Myocyte (in vitro differentiated cells): ENCODE measurements at regions not wholly inside any gene's neighbourhood (a gene's known extent, or its start where the extent isn't known, plus 50 kb on each side); places are given as distances from the start of the nearest gene placed in this dataset.

ENCODE experiments used
- DNase-seq: peaks from one replicate; pipeline ENCODE4 v3.0.0-alpha.2; 2012; ENCODE audit warnings: low read depth

DNA sequence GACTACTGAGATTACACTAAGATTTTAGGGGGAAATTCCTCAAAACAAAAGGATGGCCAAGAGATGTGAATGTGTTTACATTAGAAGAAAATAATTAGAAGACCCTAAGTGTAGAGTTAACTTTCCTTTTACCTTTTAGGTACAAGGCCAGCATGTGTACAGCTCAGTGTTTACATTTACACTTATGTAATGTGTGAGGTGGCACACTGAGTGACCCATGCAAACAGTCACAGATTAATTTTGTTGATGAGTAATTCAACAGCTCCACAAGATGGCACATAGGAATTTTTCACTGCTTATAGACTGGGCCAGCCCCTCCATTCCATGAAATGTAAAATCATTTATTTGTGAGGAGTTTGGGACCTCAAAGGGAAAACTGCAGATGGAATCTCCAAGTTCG, 90.1 kb upstream of the SLC12A2 start:
- DNase-seq, result no peak

GRCh38 chr5:127994087-127994660, 89.4 kb upstream of the SLC12A2 start:
- no peak for DNase-seq

DNA sequence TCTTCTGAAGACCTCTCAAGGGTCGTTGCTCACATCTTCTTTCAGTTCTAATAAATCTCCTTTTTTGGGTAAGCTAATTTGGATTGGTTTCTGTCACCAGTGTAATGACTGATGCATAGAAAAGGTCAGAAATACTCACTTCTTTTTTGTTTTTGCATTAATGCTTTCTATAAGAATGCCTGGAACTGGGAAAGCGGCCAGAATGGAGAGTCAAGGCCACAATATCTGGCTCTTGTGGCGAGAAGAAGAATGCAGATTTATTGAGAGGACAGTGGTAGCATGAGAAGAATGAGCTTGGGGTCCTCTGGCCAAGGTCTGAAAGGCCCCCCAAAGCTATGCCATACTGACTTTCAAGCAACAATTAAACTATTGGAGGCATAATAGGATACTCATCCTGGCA, 88.0 kb upstream of the SLC12A2 start:
- no peak for DNase-seq

DNA sequence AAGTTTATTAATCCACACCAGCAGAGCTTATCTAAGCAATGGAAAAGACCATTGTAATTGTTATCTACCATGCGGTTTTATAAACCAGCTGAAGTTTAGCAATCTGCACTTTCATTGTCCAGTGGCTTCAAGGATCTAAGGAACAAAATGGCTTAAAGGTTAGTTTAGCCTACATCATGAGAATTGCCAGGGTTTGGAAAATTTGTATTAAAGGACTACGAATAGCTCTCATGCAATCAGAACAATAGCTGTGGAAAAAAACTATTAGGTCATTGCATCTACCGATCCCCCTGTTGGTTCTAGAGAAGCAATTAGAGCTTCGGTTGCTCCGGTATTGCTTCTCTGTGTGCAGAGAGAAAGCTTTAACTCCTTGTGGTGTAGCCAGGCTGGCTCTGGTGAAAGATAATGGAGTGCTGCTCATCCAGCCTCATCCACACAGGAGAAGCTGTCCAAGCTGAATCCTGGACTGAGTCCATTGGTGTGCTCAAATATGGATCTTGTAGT, 86.3 kb upstream of the SLC12A2 start:
- DNase-seq, result no peak

GRCh38 chr5:127998950-127999615, 84.5 kb upstream of the SLC12A2 start:
- DNase-seq, result no peak

DNA sequence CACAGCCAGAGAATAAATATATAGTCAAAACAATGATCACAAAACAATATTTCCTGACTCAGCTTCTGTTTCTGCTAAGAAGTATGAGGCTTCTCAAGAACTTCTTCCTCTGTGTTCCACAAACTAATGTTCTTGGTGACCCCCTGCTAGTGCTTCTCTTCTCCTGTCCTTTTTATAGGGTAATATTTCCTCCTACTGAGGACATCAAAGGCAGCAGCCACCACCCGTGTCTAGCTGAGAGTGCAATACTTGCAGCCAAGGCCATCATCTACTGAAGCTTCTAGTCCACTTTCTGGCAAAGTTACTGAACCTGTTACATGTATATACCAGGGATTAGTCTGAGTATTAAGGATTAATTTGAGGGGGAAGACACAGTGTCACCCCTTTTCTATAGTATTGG, 83.7 kb upstream of the SLC12A2 start:
- no peak for DNase-seq

- DNase-seq, result no peak
These were observed 81.1 kb upstream of the SLC12A2 start for GRCh38 chr5:128002425-128002824.

DNA sequence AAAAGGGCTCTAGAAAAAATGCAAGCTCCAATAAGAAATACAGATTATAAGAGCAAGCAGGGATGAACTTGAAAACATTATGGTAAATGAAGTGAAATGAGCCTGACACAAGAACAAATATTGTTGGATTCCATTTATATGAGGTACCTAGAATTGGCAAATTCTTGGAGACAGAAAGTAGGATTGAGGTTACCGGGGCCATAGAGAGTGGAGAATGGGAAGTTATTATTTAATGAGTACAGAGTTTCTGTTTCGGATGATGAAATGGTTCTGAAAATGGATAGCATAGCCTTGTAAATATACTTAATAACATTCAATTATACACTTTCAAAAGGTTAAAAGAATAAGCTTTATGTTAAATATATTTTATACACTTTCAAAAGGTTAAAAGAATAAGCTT, 75.6 kb upstream of the SLC12A2 start:
- DNase-seq, result no peak

DNA sequence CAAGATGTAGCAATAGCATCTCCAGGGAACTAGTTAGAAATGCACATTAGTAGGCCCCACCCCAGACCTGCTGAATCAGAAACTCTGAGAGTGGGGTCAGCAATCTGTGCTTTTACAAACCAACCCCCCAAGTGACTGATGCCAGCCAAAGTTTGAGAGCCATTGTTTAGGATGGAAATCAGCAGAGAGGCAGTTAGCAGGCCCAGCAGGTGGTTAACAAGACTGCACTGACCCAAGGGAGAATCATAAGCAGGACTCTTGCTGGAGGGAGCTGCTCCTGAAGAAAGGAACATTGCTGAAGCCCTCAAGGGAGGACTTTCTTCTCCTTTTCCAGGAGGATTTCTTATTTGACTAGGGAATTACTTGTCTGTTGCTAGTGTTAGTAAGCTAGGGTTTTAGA, 74.2 kb upstream of the SLC12A2 start:
- DNase-seq, result no peak

GRCh38 chr5:128011339-128011738, 72.2 kb upstream of the SLC12A2 start:
- DNase-seq, result no peak

DNA sequence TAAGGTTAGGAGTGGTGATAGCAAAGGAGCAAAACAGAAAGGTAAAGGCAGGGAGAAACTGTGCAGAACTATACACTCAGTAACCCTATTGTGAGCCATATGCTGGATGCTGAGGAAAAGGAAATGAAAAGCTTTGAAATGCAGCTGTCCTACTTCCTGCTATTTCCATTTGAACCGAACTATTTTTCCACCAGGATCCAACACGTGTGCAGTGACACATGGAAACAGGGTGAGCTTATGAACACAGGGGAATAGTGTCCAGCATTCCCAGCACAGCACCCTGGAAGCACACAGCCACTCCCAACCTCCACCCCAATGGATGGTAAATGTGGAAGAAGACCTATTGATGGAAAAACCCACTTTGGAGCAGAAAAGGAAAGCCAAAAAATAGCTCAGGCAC, 69.0 kb upstream of the SLC12A2 start:
- peak; percentile 36 for DNase-seq

DNA sequence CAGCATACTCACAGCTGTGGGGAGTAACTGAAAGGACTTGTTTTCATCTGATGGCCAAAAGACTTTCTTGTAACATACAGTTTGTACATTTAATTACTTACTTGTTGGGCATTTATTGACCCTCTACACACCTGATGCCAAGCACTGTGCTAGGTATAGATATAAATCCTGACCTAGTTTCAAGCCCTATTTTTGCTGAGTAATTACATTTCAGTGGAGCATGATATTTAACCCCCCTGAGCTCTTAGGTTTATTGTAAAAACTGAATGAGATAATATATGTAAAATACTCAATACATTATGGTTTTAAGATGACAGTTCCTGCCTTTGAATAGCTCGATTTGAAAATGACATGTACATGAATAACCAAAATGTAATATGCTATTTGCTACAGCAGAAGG, 68.1 kb upstream of the SLC12A2 start:
- DNase-seq, result no peak

DNA sequence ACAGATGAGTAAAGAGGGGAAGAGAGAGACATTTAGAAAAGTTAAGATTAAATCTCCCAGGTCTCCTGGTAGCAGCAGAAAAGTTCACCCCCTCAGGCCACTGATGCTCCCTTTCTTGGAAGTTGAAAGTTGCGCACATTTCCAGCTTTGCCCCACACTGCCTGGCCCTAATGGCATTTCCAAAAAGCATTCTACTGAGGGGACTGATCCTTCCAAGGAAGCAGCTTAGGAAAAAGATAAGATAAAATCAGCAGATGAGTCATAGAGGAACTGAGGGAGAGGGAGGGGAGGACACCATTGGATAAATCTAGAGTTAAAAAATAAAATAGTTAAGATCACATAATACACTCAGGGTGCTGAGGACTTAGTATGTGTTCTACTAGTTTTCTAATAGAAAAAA, 67.6 kb upstream of the SLC12A2 start:
- no peak for DNase-seq

GRCh38 chr5:128019391-128019790, 64.2 kb upstream of the SLC12A2 start:
- no peak for DNase-seq

- no peak for DNase-seq
These were observed 63.6 kb upstream of the SLC12A2 start for GRCh38 chr5:128020012-128020411.

DNA sequence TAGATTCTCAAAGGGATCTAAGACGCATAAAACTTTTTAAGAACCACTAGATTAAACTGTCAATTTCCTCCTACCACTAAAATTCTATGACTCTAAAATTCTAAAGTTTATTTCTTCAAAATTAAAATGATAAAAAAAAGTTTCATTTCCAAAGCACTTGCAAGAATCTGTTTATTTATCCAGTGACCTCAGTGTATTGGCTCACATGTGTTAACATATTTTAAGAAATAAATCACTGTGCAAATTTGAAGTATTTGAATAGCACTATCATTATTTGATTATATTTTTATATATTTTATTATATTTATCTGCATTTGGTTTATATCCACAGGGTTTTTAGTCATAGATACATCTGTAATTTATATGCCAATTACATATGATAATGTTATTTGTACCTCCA, 62.2 kb upstream of the SLC12A2 start:
- no peak for DNase-seq
